Mesendoderm (in vitro differentiated cells): ENCODE measurements at regions not wholly inside any gene's neighbourhood (a gene's known extent, or its start where the extent isn't known, plus 50 kb on each side); places are given as distances from the start of the nearest gene placed in this dataset.

Experiments
- DNase-seq: peaks from one replicate; pipeline ENCODE4 v3.0.0; 2013
- H2AK5ac ChIP-seq: 2 replicates; pipeline ENCODE4 v1.6.1; 2013; ENCODE audit warnings: low read length, inconsistent platforms
- H2BK120ac ChIP-seq: 2 replicates; pipeline ENCODE4 v1.6.1; 2013; ENCODE audit warnings: low read depth, mild to moderate bottlenecking, low read length, moderate library complexity, mixed read lengths
- H2BK15ac ChIP-seq: replicated peaks from 2 replicates; pipeline ENCODE4 v1.6.1; 2013; ENCODE audit warnings: low read depth, mild to moderate bottlenecking, moderate library complexity
- H2BK5ac ChIP-seq: 2 replicates; pipeline ENCODE4 v1.6.1; 2013; ENCODE audit warnings: low read length, inconsistent platforms
- H3K18ac ChIP-seq: 2 replicates; pipeline ENCODE4 v1.6.1; 2013; ENCODE audit warnings: mild to moderate bottlenecking, low read length, mixed read lengths
- H3K23ac ChIP-seq: one replicate; pipeline ENCODE4 v1.6.1; 2013; ENCODE audit warnings: low read length
- H3K27ac ChIP-seq: 2 replicates; pipeline ENCODE4 v1.5.1; 2013; ENCODE audit warnings: low read depth, mild to moderate bottlenecking, inconsistent platforms, low read length, moderate library complexity
- H3K27me3 ChIP-seq: 2 replicates; pipeline ENCODE4 v1.6.1; 2013; ENCODE audit warnings: low read length, control low read depth, mild to moderate bottlenecking, inconsistent platforms; ENCODE audit not compliant: insufficient read depth, poor library complexity
- H3K36me3 ChIP-seq: 2 replicates; pipeline ENCODE4 v1.6.1; 2013; ENCODE audit warnings: low read length, inconsistent platforms; ENCODE audit not compliant: control insufficient read depth, insufficient read depth
- H3K4ac ChIP-seq: one replicate; pipeline ENCODE4 v1.6.1; 2013; ENCODE audit warnings: low read depth, mild to moderate bottlenecking, low read length, moderate library complexity
- H3K4me1 ChIP-seq: 2 replicates; pipeline ENCODE4 v1.6.1; 2013; ENCODE audit warnings: low read depth, low read length, inconsistent platforms; ENCODE audit not compliant: control insufficient read depth
- H3K4me2 ChIP-seq: 2 replicates; pipeline ENCODE4 v1.6.1; 2013; ENCODE audit warnings: low read length
- H3K4me3 ChIP-seq: 2 replicates; pipeline ENCODE4 v1.5.1; 2013; ENCODE audit warnings: mild to moderate bottlenecking, low read length
- H3K56ac ChIP-seq: one replicate; pipeline ENCODE4 v1.6.1; 2013; ENCODE audit warnings: low read length
- H3K79me1 ChIP-seq: 2 replicates; pipeline ENCODE4 v1.6.1; 2013; ENCODE audit warnings: low read length, inconsistent platforms
- H3K79me2 ChIP-seq: 2 replicates; pipeline ENCODE4 v1.6.1; 2013; ENCODE audit warnings: mild to moderate bottlenecking, low read length; ENCODE audit not compliant: control insufficient read depth, insufficient read depth
- H3K9ac ChIP-seq: 2 replicates; pipeline ENCODE4 v1.6.1; 2013; ENCODE audit warnings: low read length, inconsistent platforms
- H4K5ac ChIP-seq: one replicate; pipeline ENCODE4 v1.6.1; 2013; ENCODE audit warnings: low read length
- H4K8ac ChIP-seq: one replicate; pipeline ENCODE4 v1.6.1; 2013; ENCODE audit warnings: low read depth, mild to moderate bottlenecking, control low read depth, low read length, moderate library complexity
- WGBS: extraction: QIAGEN DNeasy Blood & Tissue Kit; methylation state at CpG from one replicate; pipeline ENCODE4 v1.1.7; 2013; ENCODE audit warnings: low lambda C conversion rate, missing lambda C conversion rate; ENCODE audit not compliant: insufficient coverage; ENCODE audit errors: extremely low coverage; 5-methylcytosine and 5-hydroxymethylcytosine counted together

GRCh38 chr7:32336726-32337125 is 153.5 kb downstream of the LSM5 start:
- Histone ChIP-seq H3K9ac (no peak overlapping the region), H4K5ac (no peak overlapping the region), H3K79me2 (no peaks in the 10 kb centered on the region), H3K23ac (no peak overlapping the region), H3K27ac (no peak overlapping the region), H2AK5ac (no peak overlapping the region), H2BK120ac (no peak overlapping the region), H3K4me2 (no peak overlapping the region), H3K56ac (no peak overlapping the region), H3K18ac (no peak overlapping the region), H3K4me3 (no peak overlapping the region), H3K4me1 (no peaks in the 10 kb centered on the region), H3K4ac (no peak overlapping the region), H3K79me1 (no peaks in the 10 kb centered on the region), H4K8ac (no peak overlapping the region), H2BK15ac (no peak overlapping the region), H2BK5ac (no peak overlapping the region), H3K27me3 (no peaks in the 10 kb centered on the region), H3K36me3 (no peaks in the 10 kb centered on the region)
- no peak for DNase-seq
- no CpG with 5 or more reads among the region's 2 CpGs for WGBS

- Histone ChIP-seq H4K5ac (no peak overlapping the region), H3K4me3 (no peak overlapping the region), H2BK5ac (no peak overlapping the region), H3K79me2 (no peaks in the 10 kb centered on the region), H3K23ac (no peak overlapping the region), H2BK15ac (no peak overlapping the region), H3K79me1 (no peaks in the 10 kb centered on the region), H3K27me3 (no peaks in the 10 kb centered on the region), H3K18ac (no peak overlapping the region), H2AK5ac (no peak overlapping the region), H3K4me2 (no peak overlapping the region), H3K27ac (no peak overlapping the region), H4K8ac (no peak overlapping the region), H3K36me3 (no peaks in the 10 kb centered on the region), H3K56ac (no peak overlapping the region), H3K4me1 (no peaks in the 10 kb centered on the region), H2BK120ac (no peak overlapping the region), H3K9ac (no peak overlapping the region), H3K4ac (no peak overlapping the region)
- no peak for DNase-seq
- WGBS = no CpG with 5 or more reads among the region's 1 CpG
Measured at GRCh38 chr7:32335107-32335506, 155.1 kb downstream of the LSM5 start.

GRCh38 chr7:32330602-32331001 is 159.6 kb downstream of the LSM5 start:
- Histone ChIP-seq H2BK120ac (no peak overlapping the region), H3K4me1 (no peaks in the 10 kb centered on the region), H3K27me3 (no peaks in the 10 kb centered on the region), H4K5ac (no peak overlapping the region), H3K18ac (no peak overlapping the region), H3K56ac (no peak overlapping the region), H3K36me3 (no peaks in the 10 kb centered on the region), H2BK15ac (no peak overlapping the region), H3K23ac (no peak overlapping the region), H3K9ac (no peak overlapping the region), H4K8ac (no peak overlapping the region), H3K4me2 (no peak overlapping the region), H2AK5ac (no peak overlapping the region), H2BK5ac (no peak overlapping the region), H3K4me3 (no peak overlapping the region), H3K79me1 (no peaks in the 10 kb centered on the region), H3K4ac (no peak overlapping the region), H3K79me2 (no peaks in the 10 kb centered on the region), H3K27ac (no peak overlapping the region)
- no peak for DNase-seq
- no CpG with 5 or more reads among the region's 5 CpGs for WGBS

- no peak overlapping the region for H3K56ac ChIP-seq
- H3K27me3 ChIP-seq = no peaks in the 10 kb centered on the region
- no peak overlapping the region for H3K23ac ChIP-seq
- H4K5ac ChIP-seq = no peak overlapping the region
- no peak overlapping the region for H3K4me2 ChIP-seq
- no peak overlapping the region for H4K8ac ChIP-seq
- no peaks in the 10 kb centered on the region for H3K79me1 ChIP-seq
- no peaks in the 10 kb centered on the region for H3K36me3 ChIP-seq
- H3K4me1 ChIP-seq = no peaks in the 10 kb centered on the region
- no peak overlapping the region for H2BK5ac ChIP-seq
- no peak overlapping the region for H2AK5ac ChIP-seq
- no peak overlapping the region for H3K9ac ChIP-seq
- no peak overlapping the region for H2BK15ac ChIP-seq
- H3K4ac ChIP-seq = no peak overlapping the region
- no CpG with 5 or more reads among the region's 1 CpG for WGBS
- H3K27ac ChIP-seq = no peak overlapping the region
- H3K4me3 ChIP-seq = no peak overlapping the region
- H3K79me2 ChIP-seq = no peaks in the 10 kb centered on the region
- DNase-seq = no peak
- H3K18ac ChIP-seq = no peak overlapping the region
- H2BK120ac ChIP-seq = no peak overlapping the region
Measured at GRCh38 chr7:32326078-32326477, 164.1 kb downstream of the LSM5 start.

- H4K8ac ChIP-seq = no peak overlapping the region
- H3K4ac ChIP-seq = no peak overlapping the region
- H3K9ac ChIP-seq = no peak overlapping the region
- H3K4me3 ChIP-seq = no peak overlapping the region
- H2AK5ac ChIP-seq = no peak overlapping the region
- H3K18ac ChIP-seq = no peak overlapping the region
- H3K79me1 ChIP-seq = no peaks in the 10 kb centered on the region
- no peak overlapping the region for H2BK15ac ChIP-seq
- no peak overlapping the region for H3K23ac ChIP-seq
- H3K56ac ChIP-seq = no peak overlapping the region
- H3K27ac ChIP-seq = no peak overlapping the region
- no CpG with 5 or more reads among the region's 3 CpGs for WGBS
- no peak overlapping the region for H2BK120ac ChIP-seq
- H3K4me1 ChIP-seq = no peaks in the 10 kb centered on the region
- no peak for DNase-seq
- no peak overlapping the region for H2BK5ac ChIP-seq
- no peaks in the 10 kb centered on the region for H3K27me3 ChIP-seq
- H4K5ac ChIP-seq = no peak overlapping the region
- H3K4me2 ChIP-seq = no peak overlapping the region
- no peaks in the 10 kb centered on the region for H3K36me3 ChIP-seq
- no peaks in the 10 kb centered on the region for H3K79me2 ChIP-seq
Measured at GRCh38 chr7:32323712-32324111, 166.5 kb downstream of the LSM5 start.

- no peak overlapping the region for H2BK15ac ChIP-seq
- no CpG with 5 or more reads among the region's 19 CpGs for WGBS
- no peak overlapping the region for H3K27ac ChIP-seq
- H3K9ac ChIP-seq = no peak overlapping the region
- no peak overlapping the region for H3K4me3 ChIP-seq
- no peaks in the 10 kb centered on the region for H3K4me1 ChIP-seq
- H3K36me3 ChIP-seq = no peaks in the 10 kb centered on the region
- no peak overlapping the region for H2BK5ac ChIP-seq
- H3K23ac ChIP-seq = no peak overlapping the region
- H3K4ac ChIP-seq = no peak overlapping the region
- no peaks in the 10 kb centered on the region for H3K79me2 ChIP-seq
- no peak overlapping the region for H2BK120ac ChIP-seq
- H3K4me2 ChIP-seq = no peak overlapping the region
- H3K18ac ChIP-seq = no peak overlapping the region
- no peak overlapping the region for H4K5ac ChIP-seq
- no peak overlapping the region for H4K8ac ChIP-seq
- H3K56ac ChIP-seq = no peak overlapping the region
- DNase-seq = no peak
- H2AK5ac ChIP-seq = no peak overlapping the region
- no peaks in the 10 kb centered on the region for H3K27me3 ChIP-seq
- H3K79me1 ChIP-seq = no peaks in the 10 kb centered on the region
Measured at GRCh38 chr7:32319012-32319382, 171.2 kb downstream of the LSM5 start.
